ENCODE measurements at regions not wholly inside any gene's neighbourhood (a gene's known extent, or its start where the extent isn't known, plus 50 kb on each side); places are given as distances from the start of the nearest gene placed in this dataset.

DNA sequence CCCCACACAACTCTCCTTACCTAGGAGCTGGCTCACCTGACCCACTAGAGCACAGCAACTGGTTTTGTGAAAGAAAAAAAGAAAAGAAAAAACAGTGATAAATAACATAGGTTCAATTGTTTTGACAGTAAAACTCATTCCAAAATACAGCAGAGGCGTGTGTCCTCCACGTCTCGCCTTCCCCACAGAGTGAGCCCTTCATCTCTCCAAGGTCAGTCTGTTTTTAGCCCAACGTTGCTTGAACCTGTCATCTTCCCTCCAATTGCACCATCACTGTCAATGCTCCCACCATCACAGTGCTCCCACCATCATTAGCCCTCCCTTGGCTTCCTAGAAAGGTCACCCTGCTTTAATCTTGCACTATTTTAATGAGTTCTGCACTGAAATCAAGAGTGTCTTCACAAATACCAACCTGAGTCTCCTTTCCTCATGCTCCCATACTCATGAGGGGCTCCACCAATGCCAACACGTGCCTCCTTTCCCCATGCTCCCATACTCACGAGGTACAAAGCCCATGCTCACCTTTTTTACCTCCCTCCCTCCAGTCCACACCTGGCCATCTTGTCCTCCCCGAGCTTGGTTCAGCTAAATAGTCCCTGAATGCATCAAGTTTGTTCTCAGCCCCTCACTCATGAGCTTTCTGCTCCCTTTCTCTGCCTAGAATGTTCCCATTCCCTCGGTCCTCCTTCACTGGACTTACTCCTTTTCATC is 103.7 kb downstream of the IRS2 start:
- no peak for TF ChIP-seq FOXP2 (optimal IDR thresholded peaks at IDR 0.05; ENCODE audit: borderline replicate concordance, extremely low read depth, extremely low read length, insufficient read depth)
- TF ChIP-seq, protein P1, sequence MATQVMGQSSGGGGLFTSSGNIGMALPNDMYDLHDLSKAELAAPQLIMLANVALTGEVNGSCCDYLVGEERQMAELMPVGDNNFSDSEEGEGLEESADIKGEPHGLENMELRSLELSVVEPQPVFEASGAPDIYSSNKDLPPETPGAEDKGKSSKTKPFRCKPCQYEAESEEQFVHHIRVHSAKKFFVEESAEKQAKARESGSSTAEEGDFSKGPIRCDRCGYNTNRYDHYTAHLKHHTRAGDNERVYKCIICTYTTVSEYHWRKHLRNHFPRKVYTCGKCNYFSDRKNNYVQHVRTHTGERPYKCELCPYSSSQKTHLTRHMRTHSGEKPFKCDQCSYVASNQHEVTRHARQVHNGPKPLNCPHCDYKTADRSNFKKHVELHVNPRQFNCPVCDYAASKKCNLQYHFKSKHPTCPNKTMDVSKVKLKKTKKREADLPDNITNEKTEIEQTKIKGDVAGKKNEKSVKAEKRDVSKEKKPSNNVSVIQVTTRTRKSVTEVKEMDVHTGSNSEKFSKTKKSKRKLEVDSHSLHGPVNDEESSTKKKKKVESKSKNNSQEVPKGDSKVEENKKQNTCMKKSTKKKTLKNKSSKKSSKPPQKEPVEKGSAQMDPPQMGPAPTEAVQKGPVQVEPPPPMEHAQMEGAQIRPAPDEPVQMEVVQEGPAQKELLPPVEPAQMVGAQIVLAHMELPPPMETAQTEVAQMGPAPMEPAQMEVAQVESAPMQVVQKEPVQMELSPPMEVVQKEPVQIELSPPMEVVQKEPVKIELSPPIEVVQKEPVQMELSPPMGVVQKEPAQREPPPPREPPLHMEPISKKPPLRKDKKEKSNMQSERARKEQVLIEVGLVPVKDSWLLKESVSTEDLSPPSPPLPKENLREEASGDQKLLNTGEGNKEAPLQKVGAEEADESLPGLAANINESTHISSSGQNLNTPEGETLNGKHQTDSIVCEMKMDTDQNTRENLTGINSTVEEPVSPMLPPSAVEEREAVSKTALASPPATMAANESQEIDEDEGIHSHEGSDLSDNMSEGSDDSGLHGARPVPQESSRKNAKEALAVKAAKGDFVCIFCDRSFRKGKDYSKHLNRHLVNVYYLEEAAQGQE (IDR thresholded peaks at IDR 0.05; ENCODE audit: insufficient read depth in 1 of 2, low read depth in 2 of 2, low read length in 2 of 2), result no peak
